GM19099 (cell line): ENCODE measurements at regions not wholly inside any gene's neighbourhood (a gene's known extent, or its start where the extent isn't known, plus 50 kb on each side); places are given as distances from the start of the nearest gene placed in this dataset.
A peak's percentile ranks its signal among the peaks of the same experiment; 100 is the strongest.

ENCODE experiments used
- POLR2A ChIP-seq: IDR thresholded peaks from 3 replicates; pipeline ENCODE4 v1.6.1; 2011; ENCODE audit warnings: low read depth; ENCODE audit not compliant: insufficient read length; ENCODE audit errors: extremely low read depth

DNA sequence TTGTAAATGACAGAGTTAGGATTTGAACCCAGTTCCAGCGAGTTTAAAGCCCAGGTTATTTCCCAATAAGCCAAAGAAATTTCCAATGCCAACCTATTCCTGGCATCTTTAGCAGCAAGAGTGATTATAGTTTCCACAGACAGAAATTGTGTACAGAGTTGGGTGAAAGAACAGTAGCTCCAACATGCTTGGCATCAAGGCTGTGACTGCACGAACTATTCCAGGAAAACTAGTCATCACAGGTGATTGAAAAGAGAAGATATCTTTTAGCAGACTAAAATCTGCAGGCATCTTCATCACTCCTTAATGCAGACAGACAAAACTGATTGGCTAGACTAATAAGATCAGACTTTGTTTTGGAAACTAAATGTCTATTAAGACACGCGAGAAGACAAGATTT lies 262.7 kb upstream of the PLEKHG7 start:
- TF ChIP-seq POLR2A, result no peak

DNA sequence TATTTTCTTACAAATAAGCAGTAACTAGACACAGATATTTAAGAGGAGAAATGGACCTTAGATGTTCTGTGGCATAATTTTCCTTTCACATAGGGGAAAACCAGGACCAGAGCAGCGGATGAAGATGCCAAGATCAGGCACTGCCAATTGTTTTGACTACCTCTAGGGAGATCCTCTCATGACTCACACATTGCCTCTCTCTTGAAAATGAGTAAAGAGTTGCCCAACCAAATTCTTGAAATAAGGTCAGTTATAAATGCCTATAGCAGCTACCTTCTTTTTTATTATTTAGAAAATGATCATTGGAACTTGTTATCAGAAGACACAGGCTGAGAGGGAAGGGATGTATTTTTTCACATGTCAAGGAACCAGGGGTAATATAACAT lies 263.4 kb upstream of the PLEKHG7 start:
- TF ChIP-seq POLR2A, result no peak

- TF ChIP-seq POLR2A, result no peak
Measured at GRCh38 chr12:92438641-92439419, 264.0 kb upstream of the PLEKHG7 start.

DNA sequence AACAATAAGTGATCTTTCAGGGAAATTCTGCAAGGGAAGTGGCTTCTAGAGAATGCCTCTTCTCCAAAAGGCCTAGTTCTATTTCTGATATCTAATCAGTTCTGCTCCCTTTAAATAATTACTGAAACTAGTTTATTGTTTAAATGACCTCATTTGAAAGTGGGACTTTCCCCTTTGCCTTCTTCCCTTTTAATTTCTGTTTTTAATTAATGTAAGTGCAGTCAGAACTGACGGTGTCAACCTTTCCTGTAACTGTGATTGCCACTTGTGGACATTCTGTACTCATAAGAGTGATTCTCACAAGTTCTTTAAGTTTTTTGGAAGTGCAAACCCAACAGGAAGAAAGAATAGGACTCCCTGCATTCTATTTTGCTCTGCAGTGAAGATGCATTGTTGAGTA lies 265.3 kb upstream of the PLEKHG7 start:
- TF ChIP-seq POLR2A, result no peak

- TF ChIP-seq POLR2A, result no peak
Measured at GRCh38 chr12:92436856-92437255, 265.9 kb upstream of the PLEKHG7 start.

GRCh38 chr12:92434607-92435025 lies 268.2 kb upstream of the PLEKHG7 start:
- TF ChIP-seq POLR2A, result no peak

DNA sequence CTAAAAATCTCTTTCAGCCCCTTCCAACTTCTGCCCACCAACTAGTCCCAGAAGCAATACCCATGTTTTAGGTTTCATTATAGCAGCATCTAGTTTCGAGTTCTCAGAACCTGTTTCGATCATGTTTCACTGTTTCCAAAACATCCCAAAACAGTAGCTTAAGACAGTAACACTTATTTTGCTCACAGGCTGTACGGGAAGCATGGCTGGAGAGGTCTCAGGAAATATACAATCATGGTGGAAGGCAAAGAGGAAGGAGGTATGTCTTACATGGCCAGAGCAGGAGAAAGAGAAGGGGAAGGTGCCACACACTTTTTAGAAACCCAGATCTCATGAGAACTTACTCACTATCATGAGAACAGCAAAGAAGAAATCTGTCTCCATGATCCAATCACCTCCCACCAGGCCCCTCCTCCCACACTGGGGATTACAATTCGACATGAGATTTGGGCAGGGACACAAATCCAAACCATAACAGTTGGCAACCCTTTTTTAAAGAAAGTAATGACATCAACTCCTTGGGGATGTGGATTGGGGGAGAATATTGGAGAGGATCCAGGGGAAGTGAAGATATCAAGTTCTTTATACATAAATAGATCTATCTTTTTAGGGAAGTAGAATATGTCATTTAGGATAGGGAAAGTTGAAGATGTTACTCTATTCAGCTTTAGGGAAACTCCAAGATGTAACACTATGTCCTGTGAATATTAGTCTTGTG lies 269.9 kb upstream of the PLEKHG7 start:
- peak; percentile 32 for TF ChIP-seq POLR2A

- no peak for TF ChIP-seq POLR2A
Measured at GRCh38 chr12:92431146-92431545, 271.6 kb upstream of the PLEKHG7 start.

DNA sequence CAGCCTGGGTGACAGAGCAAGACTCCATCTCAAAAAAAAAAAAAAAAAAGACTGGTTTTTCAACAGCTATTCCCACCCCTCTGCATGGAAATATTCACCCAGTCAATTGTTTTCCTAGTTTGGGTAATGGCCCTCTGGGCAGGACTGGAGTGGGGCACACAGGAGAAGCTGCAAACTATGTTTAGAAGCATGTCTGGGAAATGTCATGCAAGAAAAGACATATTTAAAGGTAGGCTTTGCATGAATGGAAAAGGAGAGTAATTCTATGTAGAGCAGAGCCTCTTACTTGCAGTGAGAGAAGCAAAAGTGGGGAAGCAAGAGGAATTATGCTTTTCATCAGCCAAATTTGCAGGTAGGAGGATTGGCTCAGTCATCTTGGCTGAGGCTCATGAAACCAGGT lies 276.5 kb upstream of the PLEKHG7 start:
- no peak for TF ChIP-seq POLR2A

DNA sequence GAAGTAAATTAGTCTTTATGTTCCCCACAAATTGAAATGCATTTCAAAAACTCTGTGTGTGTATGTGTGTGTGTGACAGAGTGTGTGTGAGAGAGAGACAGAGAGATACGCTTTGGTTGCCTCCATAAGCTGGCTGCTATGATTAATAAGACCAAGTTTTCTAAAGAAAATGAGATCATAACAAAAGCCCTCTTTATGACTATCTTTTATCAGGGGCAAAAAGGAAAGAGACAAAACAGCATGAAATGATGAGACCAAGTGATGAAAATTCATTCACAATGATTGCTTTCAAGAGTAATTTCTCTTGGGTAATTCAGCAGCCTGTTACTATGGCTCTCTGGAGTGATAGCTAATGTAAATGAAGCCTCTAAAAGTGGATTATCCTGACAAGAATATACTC lies 277.6 kb upstream of the PLEKHG7 start:
- no peak for TF ChIP-seq POLR2A

GRCh38 chr12:92424338-92424737 lies 278.5 kb upstream of the PLEKHG7 start:
- no peak for TF ChIP-seq POLR2A

GRCh38 chr12:92421701-92422100 lies 276.1 kb upstream of the BTG1 start:
- TF ChIP-seq POLR2A, result no peak

DNA sequence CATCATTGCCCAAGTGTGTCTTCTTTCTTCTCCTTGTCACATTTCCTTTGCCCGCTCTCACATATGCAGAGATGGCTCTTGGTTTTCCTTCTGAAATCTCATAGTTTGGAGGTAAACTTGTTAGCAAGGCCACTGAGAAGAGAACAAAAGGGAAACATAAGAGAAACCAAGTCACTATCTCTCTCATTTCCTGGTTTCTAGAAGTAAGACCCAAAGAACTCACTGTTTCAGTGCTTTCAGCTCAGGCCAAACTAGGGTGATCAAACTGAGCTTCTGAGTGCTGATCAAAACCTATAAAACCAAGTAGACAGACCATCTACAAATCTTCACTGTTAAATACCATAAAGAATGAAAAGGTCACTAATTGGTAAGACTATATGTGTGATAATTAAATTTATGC lies 275.4 kb upstream of the BTG1 start:
- TF ChIP-seq POLR2A, result no peak

GRCh38 chr12:92419201-92419600 lies 273.6 kb upstream of the BTG1 start:
- TF ChIP-seq POLR2A, result no peak

DNA sequence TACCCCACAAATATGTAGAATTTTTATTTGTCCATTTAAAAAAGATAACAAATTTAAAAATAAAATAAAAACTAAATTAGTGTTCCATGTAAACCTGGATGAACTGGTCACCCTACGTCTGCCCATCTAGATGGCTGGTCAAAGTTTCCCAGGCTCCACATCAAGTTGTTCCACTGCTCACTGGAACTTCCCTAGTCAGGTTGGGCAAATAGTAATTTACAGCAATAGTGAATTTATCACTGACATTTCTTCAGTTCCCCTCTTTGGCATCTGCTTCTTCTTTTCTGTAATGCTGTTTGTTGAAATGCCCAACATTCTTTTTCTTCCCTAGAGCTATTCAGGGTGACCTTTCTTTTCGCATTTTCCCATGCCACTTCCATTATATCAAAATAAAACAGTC lies 272.7 kb upstream of the BTG1 start:
- no peak for TF ChIP-seq POLR2A

DNA sequence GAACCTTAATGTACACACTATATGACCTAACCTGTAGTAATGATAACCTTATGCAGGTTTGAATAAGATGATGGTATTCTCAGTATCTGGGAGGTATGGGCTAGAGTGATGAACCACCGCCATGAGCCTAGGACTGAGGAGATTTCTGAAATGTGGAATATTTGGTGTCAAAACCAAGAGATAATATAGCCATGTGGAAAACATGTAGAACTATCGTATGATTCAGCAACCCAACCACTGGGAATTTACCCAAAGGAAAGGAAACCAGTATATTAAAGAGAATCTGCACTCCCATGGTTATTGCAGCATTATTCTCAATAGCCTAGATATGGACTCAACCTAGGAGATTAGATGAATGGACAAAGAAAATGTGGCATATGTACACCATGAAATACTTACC lies 271.7 kb upstream of the BTG1 start:
- no peak for TF ChIP-seq POLR2A
